ENCODE measurements at regions not wholly inside any gene's neighbourhood (a gene's known extent, or its start where the extent isn't known, plus 50 kb on each side); places are given as distances from the start of the nearest gene placed in this dataset.
A peak's percentile ranks its signal among the peaks of the same experiment; 100 is the strongest.

GRCh38 chr2:19675003-19675629 lies 226.7 kb downstream of the TTC32 start:
- TF ChIP-seq GATA3 (IDR thresholded peaks at IDR 0.05; ENCODE audit: low read depth, low read length) (no peak), GATA2 (IDR thresholded peaks at IDR 0.05; ENCODE audit: low read depth, low read length) (peak; percentile 59; the same call in 1 of the 2 replicates)
